ENCODE measurements at regions not wholly inside any gene's neighbourhood (a gene's known extent, or its start where the extent isn't known, plus 50 kb on each side); places are given as distances from the start of the nearest gene placed in this dataset.

- H3K79me2 ChIP-seq (ENCODE audit: insufficient read depth): no peaks in the 10 kb centered on the region
- no peaks in the 10 kb centered on the region for H3K9me2 ChIP-seq
- 34% methylated on average over 13 of the region's 13 CpGs for WGBS (ENCODE audit: low lambda C conversion rate)
- POLR2A ChIA-PET: no interaction called here
- H3K4me2 ChIP-seq: no peak overlapping the region
- no peaks in the 10 kb centered on the region for H4K20me1 ChIP-seq (ENCODE audit: insufficient read depth)
- no peak overlapping the region for H2AFZ ChIP-seq (ENCODE audit: low read depth)
- peaks cover 0 to 4% of the 10 kb centered on the region in 2 experiments; a peak in 2 of 4 replicates for H3K4me1 ChIP-seq (ENCODE audit: control insufficient read depth in 1 of 2, insufficient read depth in 2 of 2, low read depth in 1 of 2, low read length in 1 of 2)
- H3K36me3 ChIP-seq (replicated peaks in 1 of 2; ENCODE audit: control insufficient read depth in 1 of 2, insufficient read depth in 2 of 2, low read length in 1 of 2): no peaks in the 10 kb centered on the region
- no peaks in the 10 kb centered on the region for H3F3A ChIP-seq (replicated peaks; ENCODE audit: insufficient read depth)
- no peaks in the 10 kb centered on the region for H3K27me3 ChIP-seq (ENCODE audit: insufficient read depth)
- CTCF ChIA-PET: interaction anchor here (0.6 to 1.1 kb wide), 3 partner anchors 28 to 535 kb away, joined by 3 to 7 read pairs (median 4); no protein-coding TSS in a partner anchor
- no peak overlapping the region for H3K27ac ChIP-seq (ENCODE audit: low read depth in 2 of 2, low read length in 1 of 2)
- H3K4me3 ChIP-seq (ENCODE audit: low read depth in 2 of 2, low read length in 1 of 2): no peak overlapping the region
- no peak for DNase-seq
- TF ChIP-seq SIN3A (IDR thresholded peaks at IDR 0.05; ENCODE audit: borderline replicate concordance, low read depth, low read length) (no peak), USF2 (IDR thresholded peaks at IDR 0.05; ENCODE audit: borderline replicate concordance, low read depth, low read length) (no peak), USF1 (IDR thresholded peaks at IDR 0.05; ENCODE audit: borderline replicate concordance, low read depth) (no peak), RCOR1 (IDR thresholded peaks at IDR 0.05; ENCODE audit: low read length) (no peak), MEF2A (IDR thresholded peaks at IDR 0.05; ENCODE audit: borderline replicate concordance, low read depth) (no peak), ZBTB33 (IDR thresholded peaks at IDR 0.05; ENCODE audit: borderline replicate concordance, low read depth) (no peak), REST (IDR thresholded peaks at IDR 0.05; ENCODE audit: low read depth, low read length) (no peak), GATA2 (CRISPR knock-in tag; IDR thresholded peaks at IDR 0.05) (no peak), RXRA (IDR thresholded peaks at IDR 0.05; ENCODE audit: borderline replicate concordance, low read depth) (no peak), MAX (IDR thresholded peaks at IDR 0.05; ENCODE audit: low read depth) (no peak), FOSL2 (IDR thresholded peaks at IDR 0.05; ENCODE audit: borderline replicate concordance, low read depth) (no peak), FOXJ3 (CRISPR knock-in tag; IDR thresholded peaks at IDR 0.05) (no peak)
- H3K9me3 ChIP-seq: no peaks in the 10 kb centered on the region
- no peak overlapping the region for H3K9ac ChIP-seq
Observed at GRCh38 chr6:6704103-6705060, 115.9 kb downstream of the LY86 start.

Measured in SK-N-SH (cell line).